PC-3 (cell line): ENCODE measurements at regions not wholly inside any gene's neighbourhood (a gene's known extent, or its start where the extent isn't known, plus 50 kb on each side); places are given as distances from the start of the nearest gene placed in this dataset.

Experiments used
- ATAC-seq: fragments of 200-7000 bp; cut with Tn5 transposase; 2 replicates; pipeline ENCODE4 v1.9.1; 2020; ENCODE audit warnings: mild to moderate bottlenecking, moderate library complexity
- BruUV-seq: library from RNA; stranded (reverse); fragments of 400-500 nt; replicated peaks from 2 replicates; lab custom pipeline; 2021; lab: Mats Ljungman, UMichigan
- CTCF ChIA-PET: fragments of 300-600 bp; sonication (Branson Sonifier 250); formaldehyde crosslinking; loops from one replicate; lab custom pipeline; 2022; ENCODE audit warnings: antibody characterized with exemption; lab: Charles Lee
- POLR2A ChIA-PET: fragments of 300-600 bp; sonication (Branson Sonifier 250); formaldehyde crosslinking; loops from one replicate; lab custom pipeline; 2022; ENCODE audit warnings: antibody characterized with exemption; ENCODE audit not compliant: unreplicated experiment; lab: Charles Lee
- DNase-seq: peaks from one replicate; pipeline ENCODE4 v3.0.0-alpha.2; 2015
- H2AFZ ChIP-seq: fragments of 300-600 bp; sonication (generic); 2 replicates; pipeline ENCODE4 v1.6.0; 2016; ENCODE audit warnings: antibody characterized with exemption, low read length
- H3F3A ChIP-seq: fragments of 300-600 bp; sonication (generic); one replicate; pipeline ENCODE4 v1.6.0; 2017; ENCODE audit warnings: antibody characterized with exemption, low read length, control low read depth, mild to moderate bottlenecking; ENCODE audit not compliant: unreplicated experiment
- H3K27ac ChIP-seq: fragments of 300-600 bp; sonication (generic); 2 replicates; pipeline ENCODE4 v1.5.1; 2016; ENCODE audit warnings: mild to moderate bottlenecking, low read length
- H3K27me3 ChIP-seq: fragments of 300-600 bp; sonication (generic); 2 replicates; pipeline ENCODE4 v1.6.1; 2016; ENCODE audit warnings: low read length, mixed read lengths
- H3K36me3 ChIP-seq: fragments of 300-600 bp; sonication (generic); 2 replicates; pipeline ENCODE4 v1.6.1; 2016; ENCODE audit warnings: low read depth, mixed run types, low read length, mixed read lengths
- H3K4me1 ChIP-seq: fragments of 300-600 bp; sonication (generic); 2 replicates; pipeline ENCODE4 v1.5.1; 2016; ENCODE audit warnings: low read length; ENCODE audit not compliant: insufficient read depth
- H3K4me2 ChIP-seq: fragments of 300-600 bp; sonication (generic); 2 replicates; pipeline ENCODE4 v1.6.0; 2016; ENCODE audit warnings: low read length
- H3K4me3 ChIP-seq: fragments of 300-600 bp; sonication (generic); 2 replicates; pipeline ENCODE4 v1.5.1; 2016; ENCODE audit warnings: mild to moderate bottlenecking, low read length, mixed read lengths
- H3K79me2 ChIP-seq: fragments of 300-600 bp; sonication (generic); 2 replicates; pipeline ENCODE4 v1.6.1; 2017; ENCODE audit warnings: low read length, mixed read lengths
- H3K9ac ChIP-seq: fragments of 300-600 bp; sonication (generic); 2 replicates; pipeline ENCODE4 v1.6.0; 2016; ENCODE audit warnings: mild to moderate bottlenecking, low read length
- H3K9me2 ChIP-seq: fragments of 300-600 bp; sonication (generic); replicated peaks from 2 replicates; pipeline ENCODE4 v1.6.1; 2016; ENCODE audit warnings: mixed run types, low read length, mixed read lengths
- H3K9me3 ChIP-seq: fragments of 300-600 bp; sonication (generic); 2 replicates; pipeline ENCODE4 v1.6.1; 2016; ENCODE audit warnings: low read length, mixed read lengths
- H4K20me1 ChIP-seq: fragments of 300-600 bp; sonication (generic); 2 replicates; pipeline ENCODE4 v1.6.1; 2016; ENCODE audit warnings: low read length, mixed read lengths
- EZH2 ChIP-seq: fragments of 300-600 bp; sonication (generic); IDR thresholded peaks from one replicate; pipeline ENCODE4 v1.6.1; 2017; ENCODE audit warnings: antibody characterized with exemption, mild to moderate bottlenecking, low read length; ENCODE audit not compliant: unreplicated experiment
- EZH2phosphoT487 ChIP-seq: fragments of 300-600 bp; sonication (generic); IDR thresholded peaks from 2 replicates; pipeline ENCODE4 v1.6.1; 2018; ENCODE audit warnings: mild to moderate bottlenecking, antibody characterized with exemption, low read length, borderline replicate concordance
- intact Hi-C: fragments of 100-400 bp; cut with micrococcal nuclease; formaldehyde crosslinking; loops from 2 replicates; pipeline ENCODE4 v1.9.0; 2023
- TF ChIP-seq, protein P1 (sequence below): fragments of 300-600 bp; sonication (generic); conservative IDR thresholded peaks from 2 replicates; pipeline ENCODE4 v1.5.1; 2017; ENCODE audit warnings: antibody characterized with exemption, low read depth, mild to moderate bottlenecking, low read length

DNA sequence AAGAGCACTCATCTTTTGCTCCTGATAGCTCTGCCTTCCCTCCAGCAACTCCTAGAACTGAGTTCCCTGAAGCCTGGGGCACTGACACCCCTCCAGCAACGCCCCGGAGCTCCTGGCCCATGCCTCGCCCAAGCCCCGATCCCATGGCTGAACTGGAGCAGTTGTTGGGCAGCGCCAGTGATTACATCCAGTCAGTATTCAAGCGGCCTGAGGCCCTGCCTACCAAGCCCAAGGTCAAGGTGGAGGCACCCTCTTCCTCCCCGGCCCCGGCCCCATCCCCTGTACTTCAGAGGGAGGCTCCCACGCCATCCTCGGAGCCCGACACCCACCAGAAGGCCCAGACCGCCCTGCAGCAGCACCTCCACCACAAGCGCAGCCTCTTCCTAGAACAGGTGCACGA, 62.4 kb downstream of the TET3 start:
- CTCF ChIA-PET, result no interaction called here

DNA sequence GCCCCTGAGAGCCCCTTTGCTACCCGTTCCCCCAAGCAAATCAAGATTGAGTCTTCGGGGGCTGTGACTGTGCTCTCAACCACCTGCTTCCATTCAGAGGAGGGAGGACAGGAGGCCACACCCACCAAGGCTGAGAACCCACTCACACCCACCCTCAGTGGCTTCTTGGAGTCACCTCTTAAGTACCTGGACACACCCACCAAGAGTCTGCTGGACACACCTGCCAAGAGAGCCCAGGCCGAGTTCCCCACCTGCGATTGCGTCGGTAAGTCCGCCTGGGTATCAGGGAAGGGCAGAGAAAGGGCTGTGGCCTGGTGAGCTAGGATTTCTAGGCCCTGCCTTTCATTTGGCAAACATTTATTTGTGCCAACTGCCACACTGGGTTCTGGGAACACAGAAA, 63.4 kb downstream of the TET3 start:
- DNase-seq (no peak), ATAC-seq (no peak)
- intact Hi-C loops, result no loop called here
- no peaks in the 10 kb centered on the region for H3F3A ChIP-seq
- H3K9me3 ChIP-seq, result no peaks in the 10 kb centered on the region
- H3K9ac ChIP-seq, result no peak overlapping the region
- no peaks in the 10 kb centered on the region for H3K4me1 ChIP-seq
- no peaks in the 10 kb centered on the region; the same call in 1 of the 2 replicates for H4K20me1 ChIP-seq
- no peaks in the 10 kb centered on the region for H3K9me2 ChIP-seq
- no peaks in the 10 kb centered on the region; the same call in 1 of the 2 replicates for H3K36me3 ChIP-seq
- H3K4me3 ChIP-seq, result no peak overlapping the region
- no TSS peak for BruUV-seq
- TF ChIP-seq, protein P1, sequence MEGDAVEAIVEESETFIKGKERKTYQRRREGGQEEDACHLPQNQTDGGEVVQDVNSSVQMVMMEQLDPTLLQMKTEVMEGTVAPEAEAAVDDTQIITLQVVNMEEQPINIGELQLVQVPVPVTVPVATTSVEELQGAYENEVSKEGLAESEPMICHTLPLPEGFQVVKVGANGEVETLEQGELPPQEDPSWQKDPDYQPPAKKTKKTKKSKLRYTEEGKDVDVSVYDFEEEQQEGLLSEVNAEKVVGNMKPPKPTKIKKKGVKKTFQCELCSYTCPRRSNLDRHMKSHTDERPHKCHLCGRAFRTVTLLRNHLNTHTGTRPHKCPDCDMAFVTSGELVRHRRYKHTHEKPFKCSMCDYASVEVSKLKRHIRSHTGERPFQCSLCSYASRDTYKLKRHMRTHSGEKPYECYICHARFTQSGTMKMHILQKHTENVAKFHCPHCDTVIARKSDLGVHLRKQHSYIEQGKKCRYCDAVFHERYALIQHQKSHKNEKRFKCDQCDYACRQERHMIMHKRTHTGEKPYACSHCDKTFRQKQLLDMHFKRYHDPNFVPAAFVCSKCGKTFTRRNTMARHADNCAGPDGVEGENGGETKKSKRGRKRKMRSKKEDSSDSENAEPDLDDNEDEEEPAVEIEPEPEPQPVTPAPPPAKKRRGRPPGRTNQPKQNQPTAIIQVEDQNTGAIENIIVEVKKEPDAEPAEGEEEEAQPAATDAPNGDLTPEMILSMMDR, result no peak
- TF ChIP-seq EZH2 (no peak), EZH2phosphoT487 (no peak)
- no peak overlapping the region for H3K27ac ChIP-seq
- POLR2A ChIA-PET, result no interaction called here
- H2AFZ ChIP-seq, result no peak overlapping the region
- H3K79me2 ChIP-seq, result peaks cover 6% of the 10 kb centered on the region
- H3K4me2 ChIP-seq, result no peak overlapping the region
- CTCF ChIA-PET, result no interaction called here
- no peaks in the 10 kb centered on the region for H3K27me3 ChIP-seq

More for the DNA sequence above, 62.4 kb downstream of the TET3 start:
- Histone ChIP-seq H3K9ac (no peak overlapping the region), H3K36me3 (no peaks in the 10 kb centered on the region; the same call in 1 of the 2 replicates), H3K27me3 (no peaks in the 10 kb centered on the region), H3K4me1 (no peaks in the 10 kb centered on the region), H3K4me3 (no peak overlapping the region), H4K20me1 (no peaks in the 10 kb centered on the region; the same call in 1 of the 2 replicates), H3K4me2 (no peak overlapping the region), H3K9me2 (no peaks in the 10 kb centered on the region), H3K9me3 (no peaks in the 10 kb centered on the region), H3K79me2 (peaks cover 15% of the 10 kb centered on the region), H3K27ac (no peak overlapping the region), H3F3A (no peaks in the 10 kb centered on the region), H2AFZ (no peak overlapping the region)
- TF ChIP-seq EZH2phosphoT487, result no peak
- no peak for ATAC-seq
- DNase-seq, result no peak
- no TSS peak for BruUV-seq
- intact Hi-C loops, result no loop called here
- POLR2A ChIA-PET, result no interaction called here

DNA sequence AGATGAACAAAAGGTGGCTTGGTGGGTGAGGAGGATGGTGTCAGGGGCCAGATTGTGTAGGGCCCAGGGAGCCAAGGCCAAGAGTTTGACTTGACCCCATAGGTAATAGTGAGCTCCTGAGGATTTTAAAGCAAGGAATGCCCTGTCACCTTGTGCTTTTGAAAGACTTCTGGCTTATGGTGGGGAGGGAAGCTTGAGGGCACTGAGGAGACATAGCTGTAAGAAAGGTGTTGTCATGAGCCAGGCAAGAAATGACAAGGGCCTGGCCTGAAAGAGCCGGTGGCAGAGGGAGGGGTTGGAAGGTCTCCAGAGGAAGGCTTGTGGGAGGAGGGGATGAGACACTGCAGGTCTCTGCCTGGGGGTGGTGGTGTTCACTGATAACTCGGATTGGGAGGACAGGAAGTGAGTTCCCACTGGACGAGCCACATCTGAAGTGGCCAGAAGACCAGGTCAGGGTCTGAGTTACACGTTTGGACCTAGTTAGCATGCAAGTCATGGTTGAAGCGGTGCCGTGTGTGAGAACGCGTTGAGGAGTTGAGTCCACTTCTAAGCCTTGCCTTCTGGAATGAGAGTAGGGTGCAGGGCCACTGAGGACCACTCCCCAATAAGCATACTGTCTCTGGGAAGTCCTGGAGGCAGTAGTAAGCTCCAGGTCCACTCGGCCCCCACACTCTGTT, 64.3 kb downstream of the TET3 start:
- Histone ChIP-seq H2AFZ (no peak overlapping the region), H3K4me3 (no peak overlapping the region), H4K20me1 (no peaks in the 10 kb centered on the region), H3K9ac (no peak overlapping the region), H3K4me2 (no peak overlapping the region), H3K27me3 (no peaks in the 10 kb centered on the region), H3K27ac (no peak overlapping the region), H3K4me1 (no peaks in the 10 kb centered on the region), H3K9me3 (no peaks in the 10 kb centered on the region), H3K79me2 (peaks cover 4% of the 10 kb centered on the region; the same call in 1 of the 2 replicates), H3K9me2 (no peaks in the 10 kb centered on the region), H3F3A (no peaks in the 10 kb centered on the region), H3K36me3 (no peaks in the 10 kb centered on the region; the same call in 1 of the 2 replicates)
- BruUV-seq, result no TSS peak
- ATAC-seq, result no peak
- intact Hi-C loops, result no loop called here
- ChIA-PET POLR2A (no interaction called here), CTCF (no interaction called here)
- no peak for TF ChIP-seq EZH2phosphoT487
- TF ChIP-seq, protein P1, result no peak
- no peak for TF ChIP-seq EZH2
- DNase-seq, result no peak
